ENCODE measurements at regions not wholly inside any gene's neighbourhood (a gene's known extent, or its start where the extent isn't known, plus 50 kb on each side); places are given as distances from the start of the nearest gene placed in this dataset.

DNA sequence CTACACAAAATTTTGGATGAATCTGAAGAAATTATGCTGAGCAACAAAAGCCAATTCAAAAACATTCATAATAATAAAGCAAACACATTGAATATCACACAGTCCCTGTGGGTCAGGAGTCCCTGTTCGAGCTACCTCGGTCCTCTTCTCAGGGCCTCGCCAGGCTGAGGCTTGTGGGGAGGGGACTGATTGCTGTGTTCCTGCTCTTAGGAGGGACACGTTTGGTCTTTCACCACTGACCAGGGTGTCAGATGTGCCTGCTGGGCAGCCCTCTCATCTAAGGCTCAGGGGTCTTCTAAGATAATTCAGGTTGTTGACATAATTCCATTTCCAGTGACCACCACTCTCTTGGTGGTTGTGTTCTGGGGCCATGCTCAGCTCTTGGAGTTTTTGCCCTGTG lies 233.8 kb upstream of the PPP2R2D start:
- TF ChIP-seq, protein P1, sequence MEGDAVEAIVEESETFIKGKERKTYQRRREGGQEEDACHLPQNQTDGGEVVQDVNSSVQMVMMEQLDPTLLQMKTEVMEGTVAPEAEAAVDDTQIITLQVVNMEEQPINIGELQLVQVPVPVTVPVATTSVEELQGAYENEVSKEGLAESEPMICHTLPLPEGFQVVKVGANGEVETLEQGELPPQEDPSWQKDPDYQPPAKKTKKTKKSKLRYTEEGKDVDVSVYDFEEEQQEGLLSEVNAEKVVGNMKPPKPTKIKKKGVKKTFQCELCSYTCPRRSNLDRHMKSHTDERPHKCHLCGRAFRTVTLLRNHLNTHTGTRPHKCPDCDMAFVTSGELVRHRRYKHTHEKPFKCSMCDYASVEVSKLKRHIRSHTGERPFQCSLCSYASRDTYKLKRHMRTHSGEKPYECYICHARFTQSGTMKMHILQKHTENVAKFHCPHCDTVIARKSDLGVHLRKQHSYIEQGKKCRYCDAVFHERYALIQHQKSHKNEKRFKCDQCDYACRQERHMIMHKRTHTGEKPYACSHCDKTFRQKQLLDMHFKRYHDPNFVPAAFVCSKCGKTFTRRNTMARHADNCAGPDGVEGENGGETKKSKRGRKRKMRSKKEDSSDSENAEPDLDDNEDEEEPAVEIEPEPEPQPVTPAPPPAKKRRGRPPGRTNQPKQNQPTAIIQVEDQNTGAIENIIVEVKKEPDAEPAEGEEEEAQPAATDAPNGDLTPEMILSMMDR (IDR thresholded peaks at IDR 0.05; ENCODE audit: insufficient read depth, low read depth, low read length, missing control alignments), result no peak
- DNase-seq (ENCODE audit: low read depth), result no peak

GRCh38 chr10:131667561-131667960 lies 233.2 kb upstream of the PPP2R2D start:
- TF ChIP-seq, protein P1 (IDR thresholded peaks at IDR 0.05; ENCODE audit: insufficient read depth, low read depth, low read length, missing control alignments), result no peak
- DNase-seq (ENCODE audit: low read depth), result no peak

More for the DNA sequence above, 233.8 kb upstream of the PPP2R2D start:
- H3K4me3 ChIP-seq (ENCODE audit: low read depth, low read length), result no peak overlapping the region

DNA sequence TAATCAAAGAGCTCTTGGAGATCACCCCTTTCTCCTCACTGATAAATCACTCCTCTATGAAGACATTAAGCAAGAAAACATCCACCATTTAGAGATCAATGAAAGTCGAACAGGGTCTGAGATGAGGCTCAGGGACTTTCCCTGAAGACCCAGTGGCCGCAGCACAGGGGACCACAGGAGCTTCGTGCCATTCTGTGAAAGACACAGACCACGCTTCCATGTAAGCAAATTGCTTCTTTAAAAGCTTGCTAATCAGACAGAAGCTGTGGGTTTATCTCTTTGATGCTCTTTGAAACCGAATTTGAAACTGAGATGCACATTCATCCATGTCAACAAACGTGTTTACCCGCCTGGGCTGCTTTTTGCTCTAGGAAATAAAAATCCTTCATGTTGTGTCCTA lies 231.9 kb upstream of the PPP2R2D start:
- TF ChIP-seq, protein P1 (IDR thresholded peaks at IDR 0.05; ENCODE audit: insufficient read depth, low read depth, low read length, missing control alignments), result no peak
- H3K4me3 ChIP-seq (ENCODE audit: low read depth, low read length), result no peak overlapping the region
- peak; percentile 65 for DNase-seq (ENCODE audit: low read depth)

More at GRCh38 chr10:131667561-131667960, 233.2 kb upstream of the PPP2R2D start:
- no peak overlapping the region for H3K4me3 ChIP-seq (ENCODE audit: low read depth, low read length)

DNA sequence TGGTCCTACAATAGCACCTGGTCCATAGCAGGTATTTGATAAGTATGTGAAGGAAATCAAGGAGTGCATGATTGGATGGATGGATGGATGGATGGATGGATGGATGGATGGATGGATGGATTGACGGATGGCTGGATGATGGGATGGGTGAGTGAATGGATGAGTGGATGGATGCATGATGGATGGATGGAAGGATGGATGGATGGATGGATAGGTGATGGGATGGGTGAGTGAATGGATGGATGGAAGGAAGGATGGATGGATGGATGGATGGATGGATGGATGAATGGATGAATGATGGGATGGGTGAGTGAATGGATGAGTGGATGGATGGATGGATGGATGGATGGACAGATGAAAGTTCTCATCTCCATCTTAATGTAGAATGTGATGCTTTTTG lies 231.0 kb upstream of the PPP2R2D start:
- TF ChIP-seq, protein P1 (IDR thresholded peaks at IDR 0.05; ENCODE audit: insufficient read depth, low read depth, low read length, missing control alignments), result no peak
- DNase-seq (ENCODE audit: low read depth), result no peak
- H3K4me3 ChIP-seq (ENCODE audit: low read depth, low read length), result no peak overlapping the region

GRCh38 chr10:131670341-131670740 lies 230.5 kb upstream of the PPP2R2D start:
- DNase-seq (ENCODE audit: low read depth), result no peak
- H3K4me3 ChIP-seq (ENCODE audit: low read depth, low read length), result no peak overlapping the region
- TF ChIP-seq, protein P1 (IDR thresholded peaks at IDR 0.05; ENCODE audit: insufficient read depth, low read depth, low read length, missing control alignments), result no peak

- no peak for DNase-seq (ENCODE audit: low read depth)
- TF ChIP-seq, protein P1 (IDR thresholded peaks at IDR 0.05; ENCODE audit: insufficient read depth, low read depth, low read length, missing control alignments), result no peak
- H3K4me3 ChIP-seq (ENCODE audit: low read depth, low read length), result no peak overlapping the region
These were observed 227.4 kb upstream of the PPP2R2D start for GRCh38 chr10:131673396-131673795.

- H3K4me3 ChIP-seq (ENCODE audit: low read depth, low read length), result no peak overlapping the region
- DNase-seq (ENCODE audit: low read depth), result no peak
- TF ChIP-seq, protein P1 (IDR thresholded peaks at IDR 0.05; ENCODE audit: insufficient read depth, low read depth, low read length, missing control alignments), result no peak
These were observed 226.7 kb upstream of the PPP2R2D start for GRCh38 chr10:131674130-131674529.
